Thyroid gland (tissue), 4 donors: ENCODE measurements at regions not wholly inside any gene's neighbourhood (a gene's known extent, or its start where the extent isn't known, plus 50 kb on each side); places are given as distances from the start of the nearest gene placed in this dataset.

Experiments
- CTCF ChIP-seq, 6 experiments: fragments of 200-600 bp in 3 of 6; fragments of 450-650 bp in 3 of 6; sonication (generic) in 3 of 6; IDR thresholded peaks; one replicate each; pipeline ENCODE4 v1.5.1; 2016 to 2019; ENCODE audit warnings: antibody characterized with exemption in 6 of 6, mild to moderate bottlenecking in 2 of 6, inconsistent platforms in 1 of 6, moderate library complexity in 1 of 6
- POLR2A ChIP-seq, 2 donors: fragments of 450-650 bp; IDR thresholded peaks; one replicate each; pipeline ENCODE4 v1.6.1; 2017; ENCODE audit warnings: antibody characterized with exemption in 2 of 2, mild to moderate bottlenecking in 2 of 2, moderate library complexity in 1 of 2

GRCh38 chr2:140091926-140092325, 1311.7 kb upstream of the NXPH2 start:
- no peak for TF ChIP-seq CTCF (IDR thresholded peaks at IDR 0.05)
- no peak for TF ChIP-seq POLR2A (IDR thresholded peaks at IDR 0.05)
